Ishikawa (cell line): ENCODE measurements at regions not wholly inside any gene's neighbourhood (a gene's known extent, or its start where the extent isn't known, plus 50 kb on each side); places are given as distances from the start of the nearest gene placed in this dataset.

Experiments
- CEBPB ChIP-seq: IDR thresholded peaks from 2 replicates; pipeline ENCODE4 v1.6.1; 2012
- CREB1 ChIP-seq: IDR thresholded peaks from 2 replicates; pipeline ENCODE4 v1.6.1; 2012; ENCODE audit warnings: low read depth
- EP300 ChIP-seq: IDR thresholded peaks from 2 replicates; pipeline ENCODE4 v1.6.1; 2012; ENCODE audit warnings: borderline replicate concordance
- FOXM1 ChIP-seq: IDR thresholded peaks from 2 replicates; pipeline ENCODE4 v1.6.1; 2012; ENCODE audit warnings: low read depth, borderline replicate concordance
- MAX ChIP-seq: IDR thresholded peaks from 2 replicates; pipeline ENCODE4 v1.6.1; 2012
- NFIC ChIP-seq: IDR thresholded peaks from 2 replicates; pipeline ENCODE4 v1.6.1; 2012
- RAD21 ChIP-seq: IDR thresholded peaks from 2 replicates; pipeline ENCODE4 v1.6.1; 2012; ENCODE audit warnings: low read depth
- REST ChIP-seq: IDR thresholded peaks from 2 replicates; pipeline ENCODE4 v1.6.1; 2012; ENCODE audit warnings: low read depth, mild to moderate bottlenecking
- TAF1 ChIP-seq: IDR thresholded peaks from 2 replicates; pipeline ENCODE4 v1.6.1; 2012; ENCODE audit warnings: low read depth, mild to moderate bottlenecking
- TCF12 ChIP-seq: IDR thresholded peaks from 2 replicates; pipeline ENCODE4 v1.6.1; 2012; ENCODE audit warnings: low read depth
- TEAD4 ChIP-seq: IDR thresholded peaks from 2 replicates; pipeline ENCODE4 v1.6.1; 2012
- YY1 ChIP-seq: IDR thresholded peaks from 2 replicates; pipeline ENCODE4 v1.6.1; 2012; ENCODE audit warnings: low read depth

- TF ChIP-seq REST (no peak), YY1 (no peak), FOXM1 (no peak), MAX (no peak), NFIC (no peak), TAF1 (no peak), EP300 (no peak), TEAD4 (no peak), TCF12 (no peak), CREB1 (no peak), RAD21 (no peak), CEBPB (no peak)
Observed at GRCh38 chr5:18105449-18105848, 471.2 kb downstream of the TAF11L14 start.
